BLaER1 (cell line): ENCODE measurements at regions not wholly inside any gene's neighbourhood (a gene's known extent, or its start where the extent isn't known, plus 50 kb on each side); places are given as distances from the start of the nearest gene placed in this dataset.
"Not testable (repeated sequence)": the region's sequence is repeated elsewhere in the genome, so short reads cannot be mapped to it uniquely, and the experiment has no call there.

ENCODE experiments used
- H3K27ac ChIP-seq: shearing (Covaris generic); formaldehyde crosslinking; 2 replicates; pipeline ENCODE4 v1.8.1; 2022
- H3K27me3 ChIP-seq: shearing (Covaris generic); formaldehyde crosslinking; 2 replicates; pipeline ENCODE4 v1.8.1; 2022
- H3K36me3 ChIP-seq: shearing (Covaris generic); formaldehyde crosslinking; 2 replicates; pipeline ENCODE4 v1.8.1; 2022
- H3K4me1 ChIP-seq: shearing (Covaris generic); formaldehyde crosslinking; 2 replicates; pipeline ENCODE4 v1.8.1; 2022
- H3K4me2 ChIP-seq: shearing (Covaris generic); formaldehyde crosslinking; 2 replicates; pipeline ENCODE4 v1.8.1; 2022
- H3K4me3 ChIP-seq: shearing (Covaris generic); formaldehyde crosslinking; 2 replicates; pipeline ENCODE4 v1.8.1; 2022
- H3K9ac ChIP-seq: shearing (Covaris generic); formaldehyde crosslinking; 2 replicates; pipeline ENCODE4 v1.8.1; 2022
- H3K9me3 ChIP-seq: shearing (Covaris generic); formaldehyde crosslinking; 2 replicates; pipeline ENCODE4 v1.8.1; 2022
- H4K20me1 ChIP-seq: shearing (Covaris generic); formaldehyde crosslinking; 2 replicates; pipeline ENCODE4 v1.8.1; 2022
- Cebpa-rat ChIP-seq: shearing (Covaris generic); IDR thresholded peaks from 2 replicates; pipeline ENCODE4 v1.8.1; 2022

- Histone ChIP-seq H3K4me2 (no peak overlapping the region), H3K4me3 (no peak overlapping the region), H3K27me3 (no peaks in the 10 kb centered on the region), H3K27ac (no peak overlapping the region), H3K9ac (no peak overlapping the region), H3K4me1 (no peaks in the 10 kb centered on the region), H3K36me3 (no peaks in the 10 kb centered on the region), H4K20me1 (no peaks in the 10 kb centered on the region), H3K9me3 (peaks cover 43% of the 10 kb centered on the region)
- no peak for TF ChIP-seq Cebpa-rat
Measured at GRCh38 chr19:37303591-37304171, 67.2 kb upstream of the ZNF527 start.

DNA sequence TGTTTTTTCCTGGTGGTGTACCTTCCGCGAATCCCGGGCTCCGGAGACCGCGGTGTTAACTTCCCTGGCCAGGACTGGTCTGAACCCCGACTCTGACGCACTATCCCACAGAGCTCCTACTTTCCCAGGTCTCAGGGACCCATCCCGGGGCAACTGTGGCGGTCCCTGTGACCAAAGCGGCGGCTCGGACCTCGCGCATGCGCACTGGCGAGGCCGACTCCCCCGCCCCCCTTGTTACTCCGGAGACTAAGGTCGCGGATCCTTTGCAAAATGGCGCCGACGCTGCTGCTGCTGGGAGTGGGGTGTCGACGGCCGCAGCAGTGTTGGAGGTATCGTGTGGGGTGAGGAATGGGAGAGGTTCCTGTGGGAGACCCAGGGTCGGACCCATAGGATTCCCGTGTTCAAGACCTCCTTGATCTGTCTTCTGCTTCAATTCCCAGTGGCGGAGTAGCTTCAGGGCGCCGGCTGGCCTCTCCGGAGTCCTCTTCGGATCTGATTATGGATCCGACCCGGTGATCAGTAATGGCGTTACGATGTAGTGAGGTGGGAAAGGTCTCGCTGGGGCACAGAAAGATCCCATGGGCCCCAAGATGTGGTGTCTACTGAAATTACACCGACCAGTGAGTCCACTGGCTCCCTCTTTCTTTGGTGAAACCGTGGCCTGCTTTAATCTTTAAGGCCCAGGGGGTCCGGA is 66.6 kb upstream of the ZNF527 start:
- H3K9me3 ChIP-seq = peaks cover 43% of the 10 kb centered on the region
- H3K4me2 ChIP-seq = no peak overlapping the region
- no peaks in the 10 kb centered on the region for H4K20me1 ChIP-seq
- no peaks in the 10 kb centered on the region for H3K27me3 ChIP-seq
- no peaks in the 10 kb centered on the region for H3K4me1 ChIP-seq
- no peaks in the 10 kb centered on the region for H3K36me3 ChIP-seq
- H3K9ac ChIP-seq = no peak overlapping the region
- TF ChIP-seq Cebpa-rat = no peak
- H3K4me3 ChIP-seq = no peak overlapping the region
- no peak overlapping the region for H3K27ac ChIP-seq

DNA sequence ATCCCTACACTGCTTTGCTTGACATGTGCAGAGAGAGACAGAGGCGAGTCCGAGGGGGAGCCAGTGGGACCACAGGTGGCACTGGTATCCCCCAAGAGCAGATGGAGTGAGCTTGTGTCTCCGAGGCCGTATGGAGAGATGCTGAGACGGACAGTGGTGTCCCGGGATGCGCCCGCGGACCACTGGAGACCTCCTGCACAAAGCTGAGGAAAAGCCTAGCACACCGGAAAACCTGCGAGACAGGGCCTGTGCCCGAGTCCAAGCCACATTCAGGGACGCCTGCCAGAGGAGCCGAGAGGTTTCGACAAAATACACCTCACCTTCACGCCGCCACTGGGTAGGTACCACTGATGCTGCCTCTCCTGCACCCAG is 66.0 kb upstream of the ZNF527 start:
- Histone ChIP-seq H3K27ac (no peak overlapping the region), H3K4me3 (no peak overlapping the region), H3K9ac (no peak overlapping the region), H3K9me3 (peaks cover 43% of the 10 kb centered on the region), H3K36me3 (no peaks in the 10 kb centered on the region), H4K20me1 (no peaks in the 10 kb centered on the region), H3K27me3 (no peaks in the 10 kb centered on the region), H3K4me1 (peaks cover 1% of the 10 kb centered on the region; the same call in 1 of the 2 replicates), H3K4me2 (no peak overlapping the region)
- no peak for TF ChIP-seq Cebpa-rat

DNA sequence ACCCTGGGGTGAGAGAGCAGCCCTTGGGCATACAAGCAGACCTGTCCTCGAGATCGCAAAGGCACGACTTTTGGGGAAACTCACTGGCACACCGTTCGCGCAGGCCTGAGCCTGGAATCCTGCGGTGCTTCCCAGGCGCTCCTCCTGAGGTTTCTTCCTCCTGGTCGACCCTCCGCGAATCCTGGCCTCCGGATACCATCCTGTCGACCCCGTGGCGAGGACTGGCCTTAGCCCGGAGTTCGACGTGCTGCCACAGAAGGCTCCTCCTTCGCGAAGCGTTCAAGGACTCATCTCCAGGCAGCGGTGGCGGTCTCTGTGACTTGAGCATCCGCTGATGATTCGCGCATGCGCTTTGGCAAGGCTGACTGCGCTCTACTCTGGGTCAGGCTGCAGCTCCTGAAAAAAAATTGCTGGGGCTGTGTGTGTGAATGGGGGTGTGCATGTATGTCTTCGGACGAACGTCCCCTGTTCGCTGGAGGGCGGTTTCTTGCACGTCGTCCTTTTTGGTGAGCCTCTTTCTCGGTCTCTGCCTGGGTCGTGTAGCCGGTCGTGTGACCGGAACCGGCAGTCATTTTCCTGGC is 64.4 kb upstream of the ZNF527 start:
- peaks cover 9% of the 10 kb centered on the region for H3K4me1 ChIP-seq
- H3K4me3 ChIP-seq = no peak overlapping the region
- no peaks in the 10 kb centered on the region for H3K27me3 ChIP-seq
- H3K27ac ChIP-seq = no peak overlapping the region
- no peak overlapping the region for H3K9ac ChIP-seq
- peaks cover 43% of the 10 kb centered on the region for H3K9me3 ChIP-seq
- no peak for TF ChIP-seq Cebpa-rat
- no peaks in the 10 kb centered on the region for H4K20me1 ChIP-seq
- no peak overlapping the region for H3K4me2 ChIP-seq
- H3K36me3 ChIP-seq = no peaks in the 10 kb centered on the region

- Histone ChIP-seq H3K36me3 (no peaks in the 10 kb centered on the region), H3K9ac (no peak overlapping the region), H4K20me1 (no peaks in the 10 kb centered on the region), H3K27me3 (no peaks in the 10 kb centered on the region), H3K4me2 (peak overlapping the region; percentile 49), H3K27ac (no peak overlapping the region), H3K4me3 (no peak overlapping the region), H3K9me3 (peaks cover 27% of the 10 kb centered on the region), H3K4me1 (peaks cover 20% of the 10 kb centered on the region)
- no peak for TF ChIP-seq Cebpa-rat
Measured at GRCh38 chr19:37309834-37310575, 60.9 kb upstream of the ZNF527 start.

DNA sequence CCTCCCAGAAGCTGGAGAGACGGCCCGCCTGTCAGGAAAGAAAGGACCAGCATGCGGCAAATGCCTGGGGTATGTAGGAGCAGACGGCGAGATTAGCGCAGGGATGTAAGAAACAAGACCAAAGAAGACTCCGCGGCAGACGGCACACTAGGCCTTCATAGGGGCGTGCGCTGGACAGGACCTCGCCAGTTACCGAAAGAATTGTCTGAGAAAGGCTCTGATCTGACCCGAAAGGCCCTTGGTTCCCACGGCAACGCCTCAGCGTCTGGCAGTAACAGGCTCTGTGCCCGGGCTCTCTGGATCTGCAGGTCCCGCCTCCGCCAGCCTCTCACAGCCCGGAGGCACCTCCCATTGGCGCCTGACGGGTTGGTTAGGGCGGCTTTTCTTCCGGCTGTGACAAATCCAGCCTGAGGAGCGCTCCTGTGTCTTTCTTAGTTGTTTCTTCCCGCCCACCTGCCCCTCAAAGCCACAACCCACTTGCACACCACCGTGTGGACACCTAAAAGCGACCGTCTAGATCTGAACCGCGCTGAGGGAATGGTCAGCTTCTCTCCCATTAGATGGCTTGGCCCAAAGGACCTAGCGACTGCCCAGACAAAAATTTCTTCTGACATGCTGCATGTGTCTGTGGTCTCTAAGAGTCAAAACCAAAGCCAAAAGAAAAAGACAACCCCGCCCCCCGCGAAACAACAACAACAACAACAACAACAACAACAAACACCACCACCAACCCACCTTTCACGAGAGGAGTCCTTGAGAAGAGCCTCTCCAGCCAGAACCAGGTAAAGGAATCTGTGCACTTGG is 58.2 kb upstream of the ZNF527 start:
- H3K4me2 ChIP-seq = peak overlapping the region; percentile 55
- H3K4me1 ChIP-seq = peaks cover 27% of the 10 kb centered on the region
- H3K36me3 ChIP-seq, H3K9me3 ChIP-seq, H3K27me3 ChIP-seq, H4K20me1 ChIP-seq, H3K9ac ChIP-seq, H3K27ac ChIP-seq: not testable (repeated sequence)
- peak overlapping the region; percentile 45 for H3K4me3 ChIP-seq

DNA sequence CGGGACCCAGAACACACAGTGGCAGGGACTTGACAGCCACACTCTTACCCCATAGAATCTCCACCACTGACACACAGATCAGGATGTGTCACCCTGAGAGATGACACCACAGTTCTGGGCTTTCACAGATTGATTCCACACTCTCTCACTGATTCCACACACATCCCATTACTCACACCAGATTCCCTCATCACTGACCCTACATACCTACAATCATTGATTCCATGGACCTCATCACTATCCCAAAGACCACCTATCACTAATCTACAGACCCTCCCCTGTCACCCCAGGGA is 57.6 kb upstream of the ZNF527 start:
- Histone ChIP-seq H3K9me3 (no peaks in the 10 kb centered on the region; the same call in 1 of the 2 replicates), H3K9ac (no peak overlapping the region), H3K4me2 (peak overlapping the region; percentile 55), H3K4me1 (peaks cover 27% of the 10 kb centered on the region), H4K20me1 (no peaks in the 10 kb centered on the region), H3K4me3 (no peak overlapping the region), H3K27me3 (no peaks in the 10 kb centered on the region), H3K36me3 (no peaks in the 10 kb centered on the region), H3K27ac (no peak overlapping the region)
- TF ChIP-seq Cebpa-rat = no peak

GRCh38 chr19:37317403-37318209 is 53.3 kb upstream of the ZNF527 start:
- Histone ChIP-seq H3K27ac (peak overlapping the region; percentile 85), H3K36me3 (peaks cover 34% of the 10 kb centered on the region), H3K4me2 (peak overlapping the region; percentile 81), H3K4me3 (peak overlapping the region; percentile 90), H4K20me1 (peaks cover 19% of the 10 kb centered on the region; the same call in 1 of the 2 replicates), H3K4me1 (peaks cover 29% of the 10 kb centered on the region), H3K9me3 (peaks cover 28% of the 10 kb centered on the region), H3K27me3 (no peaks in the 10 kb centered on the region), H3K9ac (peak overlapping the region; percentile 87)
- no peak for TF ChIP-seq Cebpa-rat

GRCh38 chr19:37320988-37321387 is 49.9 kb upstream of the ZNF527 start:
- H3K9ac ChIP-seq, H3K27ac ChIP-seq, H3K4me2 ChIP-seq, H3K4me3 ChIP-seq, H3K27me3 ChIP-seq: not testable (repeated sequence)
- Histone ChIP-seq H3K4me1 (peaks cover 24% of the 10 kb centered on the region), H4K20me1 (peaks cover 34% of the 10 kb centered on the region; the same call in 1 of the 2 replicates), H3K9me3 (peaks cover 28% of the 10 kb centered on the region), H3K36me3 (peaks cover 68% of the 10 kb centered on the region)
